ENCODE measurements at regions not wholly inside any gene's neighbourhood (a gene's known extent, or its start where the extent isn't known, plus 50 kb on each side); places are given as distances from the start of the nearest gene placed in this dataset.

DNA sequence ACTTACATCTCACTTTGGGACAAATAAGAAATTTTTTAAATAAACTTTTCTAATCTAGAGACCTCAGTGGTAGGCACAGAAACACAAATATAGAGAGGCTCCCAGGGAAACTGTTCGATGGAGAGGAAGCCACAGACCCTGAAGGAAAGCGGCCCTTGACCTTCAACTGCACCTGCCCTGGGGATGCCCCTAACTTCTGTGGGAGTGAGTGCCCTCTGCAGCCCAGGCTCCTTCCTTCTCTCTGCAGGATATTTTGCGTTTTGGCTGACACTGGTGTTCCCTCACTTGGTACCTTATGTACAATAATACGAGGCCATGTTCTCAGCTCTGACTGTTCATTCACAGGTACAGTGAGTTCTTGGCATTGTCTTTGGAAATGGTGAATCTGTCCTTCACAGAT lies 64.8 kb upstream of the MAL start:
- TF ChIP-seq, protein P1, sequence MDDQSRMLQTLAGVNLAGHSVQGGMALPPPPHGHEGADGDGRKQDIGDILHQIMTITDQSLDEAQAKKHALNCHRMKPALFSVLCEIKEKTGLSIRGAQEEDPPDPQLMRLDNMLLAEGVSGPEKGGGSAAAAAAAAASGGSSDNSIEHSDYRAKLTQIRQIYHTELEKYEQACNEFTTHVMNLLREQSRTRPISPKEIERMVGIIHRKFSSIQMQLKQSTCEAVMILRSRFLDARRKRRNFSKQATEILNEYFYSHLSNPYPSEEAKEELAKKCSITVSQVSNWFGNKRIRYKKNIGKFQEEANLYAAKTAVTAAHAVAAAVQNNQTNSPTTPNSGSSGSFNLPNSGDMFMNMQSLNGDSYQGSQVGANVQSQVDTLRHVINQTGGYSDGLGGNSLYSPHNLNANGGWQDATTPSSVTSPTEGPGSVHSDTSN (IDR thresholded peaks at IDR 0.05; ENCODE audit: insufficient replicate concordance, low read depth, low read length): no peak
- TF ChIP-seq CBX3 (IDR thresholded peaks at IDR 0.05; ENCODE audit: borderline replicate concordance, low read depth) (no peak), MEF2A (IDR thresholded peaks at IDR 0.05; ENCODE audit: insufficient read depth, low read depth, low read length) (no peak), POLR2A (IDR thresholded peaks at IDR 0.05; ENCODE audit: low read depth, low read length) (no peak), JUND (IDR thresholded peaks at IDR 0.05; ENCODE audit: low read depth, low read length) (no peak)
- TF ChIP-seq, protein P2, sequence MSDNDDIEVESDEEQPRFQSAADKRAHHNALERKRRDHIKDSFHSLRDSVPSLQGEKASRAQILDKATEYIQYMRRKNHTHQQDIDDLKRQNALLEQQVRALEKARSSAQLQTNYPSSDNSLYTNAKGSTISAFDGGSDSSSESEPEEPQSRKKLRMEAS (IDR thresholded peaks at IDR 0.05; ENCODE audit: low read depth, low read length): no peak
- TF ChIP-seq, protein P3, sequence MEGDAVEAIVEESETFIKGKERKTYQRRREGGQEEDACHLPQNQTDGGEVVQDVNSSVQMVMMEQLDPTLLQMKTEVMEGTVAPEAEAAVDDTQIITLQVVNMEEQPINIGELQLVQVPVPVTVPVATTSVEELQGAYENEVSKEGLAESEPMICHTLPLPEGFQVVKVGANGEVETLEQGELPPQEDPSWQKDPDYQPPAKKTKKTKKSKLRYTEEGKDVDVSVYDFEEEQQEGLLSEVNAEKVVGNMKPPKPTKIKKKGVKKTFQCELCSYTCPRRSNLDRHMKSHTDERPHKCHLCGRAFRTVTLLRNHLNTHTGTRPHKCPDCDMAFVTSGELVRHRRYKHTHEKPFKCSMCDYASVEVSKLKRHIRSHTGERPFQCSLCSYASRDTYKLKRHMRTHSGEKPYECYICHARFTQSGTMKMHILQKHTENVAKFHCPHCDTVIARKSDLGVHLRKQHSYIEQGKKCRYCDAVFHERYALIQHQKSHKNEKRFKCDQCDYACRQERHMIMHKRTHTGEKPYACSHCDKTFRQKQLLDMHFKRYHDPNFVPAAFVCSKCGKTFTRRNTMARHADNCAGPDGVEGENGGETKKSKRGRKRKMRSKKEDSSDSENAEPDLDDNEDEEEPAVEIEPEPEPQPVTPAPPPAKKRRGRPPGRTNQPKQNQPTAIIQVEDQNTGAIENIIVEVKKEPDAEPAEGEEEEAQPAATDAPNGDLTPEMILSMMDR (IDR thresholded peaks at IDR 0.05 in 2 of 3, conservative IDR thresholded peaks at IDR 0.05 in 1 of 3; ENCODE audit: control insufficient read depth in 2 of 3, extremely low read depth in 1 of 3, insufficient read depth in 1 of 3, low read depth in 3 of 3, low read length in 3 of 3): no peak; a peak in 1 of 6 replicates
- TF ChIP-seq, protein P4, sequence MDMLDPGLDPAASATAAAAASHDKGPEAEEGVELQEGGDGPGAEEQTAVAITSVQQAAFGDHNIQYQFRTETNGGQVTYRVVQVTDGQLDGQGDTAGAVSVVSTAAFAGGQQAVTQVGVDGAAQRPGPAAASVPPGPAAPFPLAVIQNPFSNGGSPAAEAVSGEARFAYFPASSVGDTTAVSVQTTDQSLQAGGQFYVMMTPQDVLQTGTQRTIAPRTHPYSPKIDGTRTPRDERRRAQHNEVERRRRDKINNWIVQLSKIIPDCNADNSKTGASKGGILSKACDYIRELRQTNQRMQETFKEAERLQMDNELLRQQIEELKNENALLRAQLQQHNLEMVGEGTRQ (IDR thresholded peaks at IDR 0.05; ENCODE audit: borderline replicate concordance, low read depth, low read length): no peak
- TF ChIP-seq, protein P5, sequence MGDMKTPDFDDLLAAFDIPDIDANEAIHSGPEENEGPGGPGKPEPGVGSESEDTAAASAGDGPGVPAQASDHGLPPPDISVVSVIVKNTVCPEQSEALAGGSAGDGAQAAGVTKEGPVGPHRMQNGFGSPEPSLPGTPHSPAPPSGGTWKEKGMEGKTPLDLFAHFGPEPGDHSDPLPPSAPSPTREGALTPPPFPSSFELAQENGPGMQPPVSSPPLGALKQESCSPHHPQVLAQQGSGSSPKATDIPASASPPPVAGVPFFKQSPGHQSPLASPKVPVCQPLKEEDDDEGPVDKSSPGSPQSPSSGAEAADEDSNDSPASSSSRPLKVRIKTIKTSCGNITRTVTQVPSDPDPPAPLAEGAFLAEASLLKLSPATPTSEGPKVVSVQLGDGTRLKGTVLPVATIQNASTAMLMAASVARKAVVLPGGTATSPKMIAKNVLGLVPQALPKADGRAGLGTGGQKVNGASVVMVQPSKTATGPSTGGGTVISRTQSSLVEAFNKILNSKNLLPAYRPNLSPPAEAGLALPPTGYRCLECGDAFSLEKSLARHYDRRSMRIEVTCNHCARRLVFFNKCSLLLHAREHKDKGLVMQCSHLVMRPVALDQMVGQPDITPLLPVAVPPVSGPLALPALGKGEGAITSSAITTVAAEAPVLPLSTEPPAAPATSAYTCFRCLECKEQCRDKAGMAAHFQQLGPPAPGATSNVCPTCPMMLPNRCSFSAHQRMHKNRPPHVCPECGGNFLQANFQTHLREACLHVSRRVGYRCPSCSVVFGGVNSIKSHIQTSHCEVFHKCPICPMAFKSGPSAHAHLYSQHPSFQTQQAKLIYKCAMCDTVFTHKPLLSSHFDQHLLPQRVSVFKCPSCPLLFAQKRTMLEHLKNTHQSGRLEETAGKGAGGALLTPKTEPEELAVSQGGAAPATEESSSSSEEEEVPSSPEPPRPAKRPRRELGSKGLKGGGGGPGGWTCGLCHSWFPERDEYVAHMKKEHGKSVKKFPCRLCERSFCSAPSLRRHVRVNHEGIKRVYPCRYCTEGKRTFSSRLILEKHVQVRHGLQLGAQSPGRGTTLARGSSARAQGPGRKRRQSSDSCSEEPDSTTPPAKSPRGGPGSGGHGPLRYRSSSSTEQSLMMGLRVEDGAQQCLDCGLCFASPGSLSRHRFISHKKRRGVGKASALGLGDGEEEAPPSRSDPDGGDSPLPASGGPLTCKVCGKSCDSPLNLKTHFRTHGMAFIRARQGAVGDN (IDR thresholded peaks at IDR 0.05): no peak

Measured in GM12878 (cell line).